WTC11 (cell line): ENCODE measurements at regions not wholly inside any gene's neighbourhood (a gene's known extent, or its start where the extent isn't known, plus 50 kb on each side); places are given as distances from the start of the nearest gene placed in this dataset.

Experiments used
- ATAC-seq: fragments of 200-7000 bp; cut with Tn5 transposase; 2 replicates; pipeline ENCODE4 v1.10.0; 2021; ENCODE audit warnings: mild to moderate bottlenecking, moderate library complexity
- CTCF ChIA-PET: fragments of 300-600 bp; sonication (Branson Sonifier 250); formaldehyde crosslinking; loops from one replicate; lab custom pipeline; 2021; ENCODE audit warnings: antibody characterized with exemption; lab: Charles Lee
- POLR2A ChIA-PET: fragments of 350-600 bp; sonication (Branson Sonifier 250); formaldehyde crosslinking; loops from one replicate; lab custom pipeline; 2021; ENCODE audit warnings: antibody characterized with exemption; lab: Charles Lee
- DNase-seq: peaks from one replicate; pipeline ENCODE4 v3.0.0; 2021; ENCODE audit warnings: low spot score
- H3K27ac Mint-ChIP-seq: 2 replicates; pipeline ENCODE4 v1.8.0; 2021; ENCODE audit warnings: mixed read lengths
- H3K27me3 Mint-ChIP-seq: 2 replicates; pipeline ENCODE4 v1.8.0; 2021; ENCODE audit warnings: low read depth, mild to moderate bottlenecking, moderate library complexity, mixed read lengths
- H3K36me3 Mint-ChIP-seq: 2 replicates; pipeline ENCODE4 v1.8.0; 2021; ENCODE audit warnings: mixed read lengths
- H3K4me1 Mint-ChIP-seq: 2 replicates; pipeline ENCODE4 v1.8.0; 2022; ENCODE audit warnings: mixed read lengths
- H3K4me3 Mint-ChIP-seq: 2 replicates; pipeline ENCODE4 v1.8.0; 2021; ENCODE audit warnings: mild to moderate bottlenecking, moderate library complexity, mixed read lengths
- H3K9me3 Mint-ChIP-seq: 2 replicates; pipeline ENCODE4 v1.8.0; 2021; ENCODE audit warnings: mixed read lengths
- E2F1 ChIP-seq: sonication (generic); formaldehyde crosslinking; IDR thresholded peaks from 2 replicates; pipeline ENCODE4 v1.8.0; 2022; ENCODE audit warnings: mild to moderate bottlenecking, missing genetic modification reagents
- ERG ChIP-seq: fragments of 250-450 bp; sonication (Bioruptor Pico); IDR thresholded peaks from 2 replicates; pipeline ENCODE4 v1.8.0; 2021; ENCODE audit warnings: mild to moderate bottlenecking
- FOXK1 ChIP-seq: sonication (generic); formaldehyde crosslinking; IDR thresholded peaks from 2 replicates; pipeline ENCODE4 v1.8.0; 2022; ENCODE audit warnings: mild to moderate bottlenecking, moderate library complexity, missing genetic modification reagents
- IRF2 ChIP-seq: sonication (generic); formaldehyde crosslinking; IDR thresholded peaks from 2 replicates; pipeline ENCODE4 v1.8.0; 2022; ENCODE audit warnings: low read depth, missing genetic modification reagents, borderline replicate concordance
- MXD4 ChIP-seq: fragments of 250-450 bp; sonication (Bioruptor Pico); IDR thresholded peaks from 2 replicates; pipeline ENCODE4 v1.8.0; 2021; ENCODE audit warnings: mild to moderate bottlenecking, moderate library complexity, borderline replicate concordance
- NR1H2 ChIP-seq: sonication (generic); formaldehyde crosslinking; IDR thresholded peaks from 2 replicates; pipeline ENCODE4 v1.9.0; 2021; ENCODE audit warnings: mild to moderate bottlenecking, moderate library complexity, missing genetic modification reagents
- PRRX2 ChIP-seq: fragments of 250-450 bp; sonication (Bioruptor Pico); IDR thresholded peaks from 2 replicates; pipeline ENCODE4 v1.8.0; 2021; ENCODE audit warnings: mild to moderate bottlenecking
- SOX15 ChIP-seq: fragments of 250-450 bp; sonication (Bioruptor Pico); IDR thresholded peaks from 2 replicates; pipeline ENCODE4 v1.9.0; 2021; ENCODE audit warnings: mild to moderate bottlenecking
- TEAD4 ChIP-seq: sonication (generic); formaldehyde crosslinking; IDR thresholded peaks from 2 replicates; pipeline ENCODE4 v1.8.0; 2022; ENCODE audit warnings: mild to moderate bottlenecking, missing genetic modification reagents
- ZNF317 ChIP-seq: sonication (generic); formaldehyde crosslinking; IDR thresholded peaks from 2 replicates; pipeline ENCODE4 v1.8.1; 2023; ENCODE audit warnings: low read depth, mild to moderate bottlenecking, moderate library complexity, missing genetic modification reagents, borderline replicate concordance
- ZNF423 ChIP-seq: fragments of 250-450 bp; sonication (Bioruptor Pico); IDR thresholded peaks from 2 replicates; pipeline ENCODE4 v2.1.2; 2022; ENCODE audit warnings: mild to moderate bottlenecking, moderate library complexity
- ZNF671 ChIP-seq: fragments of 250-450 bp; sonication (Bioruptor Pico); IDR thresholded peaks from 2 replicates; pipeline ENCODE4 v1.8.0; 2021; ENCODE audit warnings: mild to moderate bottlenecking
- TF ChIP-seq, protein P1 (sequence below): sonication (generic); formaldehyde crosslinking; IDR thresholded peaks from 2 replicates; pipeline ENCODE4 v1.8.0; 2023; ENCODE audit warnings: missing genetic modification reagents, mild to moderate bottlenecking, borderline replicate concordance
- TF ChIP-seq, protein P2 (sequence below): sonication (generic); formaldehyde crosslinking; IDR thresholded peaks from 2 replicates; pipeline ENCODE4 v1.8.1; 2023; ENCODE audit warnings: mild to moderate bottlenecking, missing genetic modification reagents
- TF ChIP-seq, protein P3 (sequence below): fragments of 250-450 bp; sonication (Bioruptor Pico); conservative IDR thresholded peaks from 2 replicates; pipeline ENCODE4 v1.9.0; 2021; ENCODE audit warnings: mild to moderate bottlenecking
- TF ChIP-seq, protein P4 (sequence below): sonication (generic); formaldehyde crosslinking; IDR thresholded peaks from 2 replicates; pipeline ENCODE4 v1.8.1; 2022; ENCODE audit warnings: mild to moderate bottlenecking, missing genetic modification reagents, moderate library complexity, borderline replicate concordance

DNA sequence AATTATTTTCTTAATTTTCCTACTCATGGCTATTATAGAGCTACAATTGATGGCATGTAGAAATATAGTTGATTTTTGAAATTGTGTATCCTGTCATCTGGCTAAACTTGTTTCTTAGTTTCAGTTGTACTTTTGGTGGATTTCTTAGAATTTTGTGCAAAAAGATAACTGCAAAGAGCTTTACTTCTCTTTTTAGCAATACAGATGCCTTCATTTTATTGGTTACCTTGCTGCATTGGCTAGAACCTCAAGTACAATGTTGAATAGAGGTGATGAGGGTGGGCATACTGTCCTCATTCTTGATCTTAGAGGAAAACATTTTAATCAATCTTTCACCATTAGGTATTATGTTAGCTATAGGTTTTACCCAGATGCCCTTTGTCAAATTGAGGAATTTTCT lies 67.9 kb downstream of the METRNL start (continued):
- TF ChIP-seq, protein P1, sequence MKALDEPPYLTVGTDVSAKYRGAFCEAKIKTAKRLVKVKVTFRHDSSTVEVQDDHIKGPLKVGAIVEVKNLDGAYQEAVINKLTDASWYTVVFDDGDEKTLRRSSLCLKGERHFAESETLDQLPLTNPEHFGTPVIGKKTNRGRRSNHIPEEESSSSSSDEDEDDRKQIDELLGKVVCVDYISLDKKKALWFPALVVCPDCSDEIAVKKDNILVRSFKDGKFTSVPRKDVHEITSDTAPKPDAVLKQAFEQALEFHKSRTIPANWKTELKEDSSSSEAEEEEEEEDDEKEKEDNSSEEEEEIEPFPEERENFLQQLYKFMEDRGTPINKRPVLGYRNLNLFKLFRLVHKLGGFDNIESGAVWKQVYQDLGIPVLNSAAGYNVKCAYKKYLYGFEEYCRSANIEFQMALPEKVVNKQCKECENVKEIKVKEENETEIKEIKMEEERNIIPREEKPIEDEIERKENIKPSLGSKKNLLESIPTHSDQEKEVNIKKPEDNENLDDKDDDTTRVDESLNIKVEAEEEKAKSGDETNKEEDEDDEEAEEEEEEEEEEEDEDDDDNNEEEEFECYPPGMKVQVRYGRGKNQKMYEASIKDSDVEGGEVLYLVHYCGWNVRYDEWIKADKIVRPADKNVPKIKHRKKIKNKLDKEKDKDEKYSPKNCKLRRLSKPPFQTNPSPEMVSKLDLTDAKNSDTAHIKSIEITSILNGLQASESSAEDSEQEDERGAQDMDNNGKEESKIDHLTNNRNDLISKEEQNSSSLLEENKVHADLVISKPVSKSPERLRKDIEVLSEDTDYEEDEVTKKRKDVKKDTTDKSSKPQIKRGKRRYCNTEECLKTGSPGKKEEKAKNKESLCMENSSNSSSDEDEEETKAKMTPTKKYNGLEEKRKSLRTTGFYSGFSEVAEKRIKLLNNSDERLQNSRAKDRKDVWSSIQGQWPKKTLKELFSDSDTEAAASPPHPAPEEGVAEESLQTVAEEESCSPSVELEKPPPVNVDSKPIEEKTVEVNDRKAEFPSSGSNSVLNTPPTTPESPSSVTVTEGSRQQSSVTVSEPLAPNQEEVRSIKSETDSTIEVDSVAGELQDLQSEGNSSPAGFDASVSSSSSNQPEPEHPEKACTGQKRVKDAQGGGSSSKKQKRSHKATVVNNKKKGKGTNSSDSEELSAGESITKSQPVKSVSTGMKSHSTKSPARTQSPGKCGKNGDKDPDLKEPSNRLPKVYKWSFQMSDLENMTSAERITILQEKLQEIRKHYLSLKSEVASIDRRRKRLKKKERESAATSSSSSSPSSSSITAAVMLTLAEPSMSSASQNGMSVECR = no peak
- TF ChIP-seq, protein P2, sequence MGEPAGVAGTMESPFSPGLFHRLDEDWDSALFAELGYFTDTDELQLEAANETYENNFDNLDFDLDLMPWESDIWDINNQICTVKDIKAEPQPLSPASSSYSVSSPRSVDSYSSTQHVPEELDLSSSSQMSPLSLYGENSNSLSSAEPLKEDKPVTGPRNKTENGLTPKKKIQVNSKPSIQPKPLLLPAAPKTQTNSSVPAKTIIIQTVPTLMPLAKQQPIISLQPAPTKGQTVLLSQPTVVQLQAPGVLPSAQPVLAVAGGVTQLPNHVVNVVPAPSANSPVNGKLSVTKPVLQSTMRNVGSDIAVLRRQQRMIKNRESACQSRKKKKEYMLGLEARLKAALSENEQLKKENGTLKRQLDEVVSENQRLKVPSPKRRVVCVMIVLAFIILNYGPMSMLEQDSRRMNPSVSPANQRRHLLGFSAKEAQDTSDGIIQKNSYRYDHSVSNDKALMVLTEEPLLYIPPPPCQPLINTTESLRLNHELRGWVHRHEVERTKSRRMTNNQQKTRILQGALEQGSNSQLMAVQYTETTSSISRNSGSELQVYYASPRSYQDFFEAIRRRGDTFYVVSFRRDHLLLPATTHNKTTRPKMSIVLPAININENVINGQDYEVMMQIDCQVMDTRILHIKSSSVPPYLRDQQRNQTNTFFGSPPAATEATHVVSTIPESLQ = no peak
- TF ChIP-seq ZNF671 (CRISPR knock-in tag) (no peak), ERG (CRISPR knock-in tag) (no peak), IRF2 (CRISPR knock-in tag) (no peak), TEAD4 (CRISPR knock-in tag) (no peak)
- TF ChIP-seq, all 79 proteins: peak for 0

DNA sequence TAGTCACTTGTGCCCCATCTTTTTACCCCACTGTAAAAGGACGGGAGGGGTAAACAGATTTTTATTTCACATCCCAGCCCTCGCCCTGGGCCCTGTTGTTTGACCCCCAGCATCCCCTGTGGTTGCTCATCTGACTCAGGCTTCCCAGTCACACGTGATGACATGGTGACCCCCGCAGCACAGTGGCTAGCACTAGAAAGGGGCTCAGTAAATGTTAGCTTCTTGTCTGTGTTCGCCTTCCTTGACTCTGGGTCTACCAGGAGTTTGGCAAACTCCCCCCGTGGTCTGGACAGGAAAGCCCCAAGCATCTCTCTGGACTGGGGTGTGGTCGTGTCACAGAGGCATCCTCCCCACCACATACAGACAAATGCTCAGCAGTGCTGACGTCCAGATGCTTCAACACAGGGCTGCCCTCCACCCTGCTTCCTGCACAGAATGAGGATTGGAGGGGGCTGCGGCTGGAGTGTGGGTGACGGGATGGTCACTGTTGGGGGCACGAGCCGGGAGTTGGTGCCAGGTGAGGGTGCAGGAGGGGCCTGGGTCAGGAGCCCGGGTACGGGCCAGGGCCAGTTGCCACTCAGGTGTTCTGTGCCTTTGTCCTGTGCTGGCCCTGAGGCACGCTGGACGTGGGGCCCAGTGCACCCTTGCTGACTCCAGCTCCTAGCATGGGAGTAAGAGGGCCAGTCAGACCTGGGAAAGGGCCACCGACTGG lies 69.1 kb downstream of the METRNL start:
- peaks cover 3% of the 10 kb centered on the region; the same call in 1 of the 2 replicates for H3K9me3 Mint-ChIP-seq
- no peaks in the 10 kb centered on the region for H3K36me3 Mint-ChIP-seq
- ChIA-PET CTCF (no interaction called here), POLR2A (no interaction called here)
- no peak for DNase-seq
- H3K4me1 Mint-ChIP-seq = peaks cover 12% of the 10 kb centered on the region
- no peak for ATAC-seq
- no peak overlapping the region for H3K4me3 Mint-ChIP-seq
- TF ChIP-seq ZNF317 (CRISPR knock-in tag) (no peak), PRRX2 (CRISPR knock-in tag) (no peak), SOX15 (no peak), NR1H2 (CRISPR knock-in tag) (no peak), ZNF423 (CRISPR knock-in tag) (no peak), FOXK1 (CRISPR knock-in tag) (no peak), E2F1 (CRISPR knock-in tag) (no peak), MXD4 (CRISPR knock-in tag) (no peak)
- TF ChIP-seq, protein P3, sequence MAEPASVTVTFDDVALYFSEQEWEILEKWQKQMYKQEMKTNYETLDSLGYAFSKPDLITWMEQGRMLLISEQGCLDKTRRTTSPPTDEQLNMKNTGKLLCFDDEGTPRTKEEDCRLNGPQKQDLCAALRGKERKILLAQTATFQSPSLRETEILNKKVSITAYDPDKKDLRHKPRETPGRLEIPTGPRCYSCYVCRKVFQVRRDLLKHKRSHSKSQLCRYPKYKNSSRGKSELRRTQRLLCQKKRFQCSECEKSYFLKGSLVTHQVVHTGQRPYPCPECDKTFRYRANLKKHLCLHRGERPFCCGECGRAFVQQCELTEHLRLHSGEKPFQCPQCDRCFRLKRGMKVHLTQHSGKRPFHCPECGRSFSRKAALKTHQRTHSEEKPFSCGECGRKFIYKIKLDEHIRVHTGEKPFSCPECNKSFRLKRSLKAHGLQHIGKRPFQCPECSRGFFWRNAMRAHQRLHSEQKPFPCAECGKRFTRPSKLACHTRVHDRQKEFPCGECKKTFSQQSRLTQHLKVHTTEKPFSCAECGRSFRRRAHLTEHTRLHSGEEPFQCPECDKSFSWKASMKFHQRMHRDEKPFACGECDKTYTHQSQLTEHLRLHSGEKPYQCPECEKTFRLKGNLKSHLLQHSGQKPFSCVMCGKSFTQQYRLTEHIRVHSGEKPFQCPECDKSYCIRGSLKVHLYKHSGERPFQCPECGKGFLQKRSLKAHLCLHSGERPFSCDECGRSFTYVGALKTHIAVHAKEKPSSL (CRISPR knock-in tag) = no peak
- TF ChIP-seq, protein P4, sequence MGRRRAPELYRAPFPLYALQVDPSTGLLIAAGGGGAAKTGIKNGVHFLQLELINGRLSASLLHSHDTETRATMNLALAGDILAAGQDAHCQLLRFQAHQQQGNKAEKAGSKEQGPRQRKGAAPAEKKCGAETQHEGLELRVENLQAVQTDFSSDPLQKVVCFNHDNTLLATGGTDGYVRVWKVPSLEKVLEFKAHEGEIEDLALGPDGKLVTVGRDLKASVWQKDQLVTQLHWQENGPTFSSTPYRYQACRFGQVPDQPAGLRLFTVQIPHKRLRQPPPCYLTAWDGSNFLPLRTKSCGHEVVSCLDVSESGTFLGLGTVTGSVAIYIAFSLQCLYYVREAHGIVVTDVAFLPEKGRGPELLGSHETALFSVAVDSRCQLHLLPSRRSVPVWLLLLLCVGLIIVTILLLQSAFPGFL = no peak
- TF ChIP-seq, all 79 proteins: peak for 0
- no peaks in the 10 kb centered on the region; the same call in 1 of the 2 replicates for H3K27me3 Mint-ChIP-seq
- H3K27ac Mint-ChIP-seq = no peak overlapping the region
